ENCODE measurements at regions not wholly inside any gene's neighbourhood (a gene's known extent, or its start where the extent isn't known, plus 50 kb on each side); places are given as distances from the start of the nearest gene placed in this dataset.

DNA sequence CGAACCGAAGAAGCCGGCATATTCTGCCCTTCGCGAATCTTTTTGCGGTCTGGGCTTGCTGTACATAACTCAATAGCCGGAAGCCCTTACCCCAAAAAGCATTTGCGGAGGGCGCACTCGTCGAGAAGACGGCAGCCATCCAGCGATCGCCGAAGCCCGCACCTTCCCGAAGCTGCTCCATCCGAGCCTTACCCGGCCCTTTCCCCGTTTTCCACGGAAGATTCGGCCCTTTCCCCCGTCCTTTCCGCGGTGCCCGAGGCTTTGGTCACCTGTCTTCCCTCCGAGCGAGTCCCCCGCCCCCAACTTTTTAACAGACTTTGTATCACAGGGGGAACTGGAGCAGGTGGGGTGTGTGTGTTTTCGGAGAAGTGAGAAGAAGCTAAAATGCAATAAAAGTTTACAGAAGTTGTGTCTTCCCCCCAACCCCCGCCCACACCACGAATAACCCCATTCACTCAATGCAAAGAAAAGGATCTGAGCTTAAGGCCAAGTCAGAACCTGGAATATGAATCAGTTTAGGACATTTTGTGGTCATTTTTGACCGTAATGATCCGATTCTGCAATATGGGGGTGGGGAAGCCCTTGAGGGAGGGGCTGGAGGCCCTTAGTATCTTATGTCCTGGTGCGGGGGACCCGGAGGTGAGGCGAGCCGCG lies 99.0 kb upstream of the HSD17B12 start:
- dilution Hi-C loops (cut with MboI; ENCODE audit: extremely low pct_ligation_motif_present, low sequenced_read_pairs) = no loop called here
- Histone ChIP-seq H3K27me3 (ENCODE audit: control insufficient read depth, extremely low read depth, insufficient read depth, low read length) (peaks cover 83% of the 10 kb centered on the region), H3K4me2 (ENCODE audit: control insufficient read depth, extremely low read depth, insufficient read depth, low read depth, low read length) (peak overlapping the region; percentile 67), H3K9ac (ENCODE audit: control insufficient read depth, extremely low read depth, insufficient read depth, low read length) (no peak overlapping the region), H3K79me2 (ENCODE audit: control insufficient read depth, insufficient read depth, low read length) (no peaks in the 10 kb centered on the region), H3K4me3 (ENCODE audit: control insufficient read depth in 2 of 3, extremely low read depth in 1 of 3, insufficient read depth in 2 of 3, low read depth in 1 of 3, low read length in 3 of 3) (peak overlapping the region; percentile 13 to 51 (median 36)), H3K9me3 (ENCODE audit: control insufficient read depth, low read depth, low read length) (no peaks in the 10 kb centered on the region), H3K27ac (ENCODE audit: control insufficient read depth, insufficient read depth, low read length) (no peak overlapping the region), H2AFZ (ENCODE audit: control insufficient read depth, low read length) (no peak overlapping the region), H3K36me3 (ENCODE audit: control insufficient read depth in 2 of 2, extremely low read depth in 1 of 2, insufficient read depth in 2 of 2, low read length in 2 of 2) (no peaks in the 10 kb centered on the region), H3K9me1 (ENCODE audit: control insufficient read depth, extremely low read depth, insufficient read depth, low read length) (no peaks in the 10 kb centered on the region), H3K4me1 (ENCODE audit: control insufficient read depth, extremely low read depth, insufficient read depth, low read length) (peaks cover 7% of the 10 kb centered on the region), H4K20me1 (ENCODE audit: control insufficient read depth, extremely low read depth, insufficient read depth, low read length) (no peaks in the 10 kb centered on the region)
- no peak for DNase-seq (ENCODE audit: low read depth, low spot score)
- TF ChIP-seq EZH2 (IDR thresholded peaks at IDR 0.05; ENCODE audit: low read length) = peak; percentile 87
- TF ChIP-seq CTCF (optimal IDR thresholded peaks at IDR 0.05 in 1 of 3, IDR thresholded peaks at IDR 0.05 in 1 of 3, conservative IDR thresholded peaks at IDR 0.05 in 1 of 3; ENCODE audit: extremely low read depth in 1 of 3, insufficient read depth in 2 of 3, low read length in 3 of 3) = no peak
- FAIRE-seq = no peak

- peaks cover 7% of the 10 kb centered on the region for H3K4me1 ChIP-seq (ENCODE audit: control insufficient read depth, extremely low read depth, insufficient read depth, low read length)
- H3K9me3 ChIP-seq (ENCODE audit: control insufficient read depth, low read depth, low read length) = no peaks in the 10 kb centered on the region
- peaks cover 76% of the 10 kb centered on the region for H3K27me3 ChIP-seq (ENCODE audit: control insufficient read depth, extremely low read depth, insufficient read depth, low read length)
- dilution Hi-C loops (cut with MboI; ENCODE audit: extremely low pct_ligation_motif_present, low sequenced_read_pairs) = no loop called here
- no peak overlapping the region for H2AFZ ChIP-seq (ENCODE audit: control insufficient read depth, low read length)
- no peak for DNase-seq (ENCODE audit: low read depth, low spot score)
- no peak overlapping the region for H3K9ac ChIP-seq (ENCODE audit: control insufficient read depth, extremely low read depth, insufficient read depth, low read length)
- H3K27ac ChIP-seq (ENCODE audit: control insufficient read depth, insufficient read depth, low read length) = no peak overlapping the region
- H3K79me2 ChIP-seq (ENCODE audit: control insufficient read depth, insufficient read depth, low read length) = no peaks in the 10 kb centered on the region
- H3K9me1 ChIP-seq (ENCODE audit: control insufficient read depth, extremely low read depth, insufficient read depth, low read length) = no peaks in the 10 kb centered on the region
- no peak for FAIRE-seq
- H4K20me1 ChIP-seq (ENCODE audit: control insufficient read depth, extremely low read depth, insufficient read depth, low read length) = no peaks in the 10 kb centered on the region
- H3K4me3 ChIP-seq (ENCODE audit: control insufficient read depth in 2 of 3, extremely low read depth in 1 of 3, insufficient read depth in 2 of 3, low read depth in 1 of 3, low read length in 3 of 3) = no peak overlapping the region
- TF ChIP-seq EZH2 (IDR thresholded peaks at IDR 0.05; ENCODE audit: low read length) = peak; percentile 75
- no peak for TF ChIP-seq CTCF (optimal IDR thresholded peaks at IDR 0.05 in 1 of 3, IDR thresholded peaks at IDR 0.05 in 1 of 3, conservative IDR thresholded peaks at IDR 0.05 in 1 of 3; ENCODE audit: extremely low read depth in 1 of 3, insufficient read depth in 2 of 3, low read length in 3 of 3)
- H3K36me3 ChIP-seq (ENCODE audit: control insufficient read depth in 2 of 2, extremely low read depth in 1 of 2, insufficient read depth in 2 of 2, low read length in 2 of 2) = no peaks in the 10 kb centered on the region
- H3K4me2 ChIP-seq (ENCODE audit: control insufficient read depth, extremely low read depth, insufficient read depth, low read depth, low read length) = no peak overlapping the region
These were observed 98.3 kb upstream of the HSD17B12 start for GRCh38 chr11:43582024-43582862.

Measured in keratinocyte (primary cell).